GM12891 (cell line): ENCODE measurements at regions not wholly inside any gene's neighbourhood (a gene's known extent, or its start where the extent isn't known, plus 50 kb on each side); places are given as distances from the start of the nearest gene placed in this dataset.
"Not testable (repeated sequence)": the region's sequence is repeated elsewhere in the genome, so short reads cannot be mapped to it uniquely, and the experiment has no call there.

Experiments used
- DNase-seq: peaks from one replicate; pipeline ENCODE4 v3.0.0; 2011; ENCODE audit warnings: low spot score; ENCODE audit not compliant: insufficient read length
- FAIRE-seq: peaks from 2 replicates; lab custom pipeline; 2011; peaks lifted over from hg19 to GRCh38; lab: Jason Lieb, UNC
- PAX5 ChIP-seq: IDR thresholded peaks from 2 replicates; pipeline ENCODE4 v1.6.1; 2011; ENCODE audit warnings: low read length, moderate library complexity, mild to moderate bottlenecking; ENCODE audit not compliant: insufficient read depth, severe bottlenecking
- POLR2A ChIP-seq: IDR thresholded peaks from 2 replicates; pipeline ENCODE4 v1.6.1; 2011; ENCODE audit warnings: low read depth, low read length, control low read depth
- POLR2AphosphoS5 ChIP-seq: IDR thresholded peaks from 2 replicates; pipeline ENCODE4 v1.6.1; 2011; ENCODE audit warnings: low read depth, low read length, control low read depth
- POU2F2 ChIP-seq: IDR thresholded peaks from 2 replicates; pipeline ENCODE4 v1.6.1; 2011; ENCODE audit warnings: low read depth, mild to moderate bottlenecking, control low read depth, low read length, moderate library complexity
- SPI1 ChIP-seq: IDR thresholded peaks from 2 replicates; pipeline ENCODE4 v1.6.1; 2011; ENCODE audit warnings: low read depth, low read length, control low read depth
- TAF1 ChIP-seq: IDR thresholded peaks from 2 replicates; pipeline ENCODE4 v1.6.1; 2011; ENCODE audit warnings: low read depth, low read length, control low read depth

DNA sequence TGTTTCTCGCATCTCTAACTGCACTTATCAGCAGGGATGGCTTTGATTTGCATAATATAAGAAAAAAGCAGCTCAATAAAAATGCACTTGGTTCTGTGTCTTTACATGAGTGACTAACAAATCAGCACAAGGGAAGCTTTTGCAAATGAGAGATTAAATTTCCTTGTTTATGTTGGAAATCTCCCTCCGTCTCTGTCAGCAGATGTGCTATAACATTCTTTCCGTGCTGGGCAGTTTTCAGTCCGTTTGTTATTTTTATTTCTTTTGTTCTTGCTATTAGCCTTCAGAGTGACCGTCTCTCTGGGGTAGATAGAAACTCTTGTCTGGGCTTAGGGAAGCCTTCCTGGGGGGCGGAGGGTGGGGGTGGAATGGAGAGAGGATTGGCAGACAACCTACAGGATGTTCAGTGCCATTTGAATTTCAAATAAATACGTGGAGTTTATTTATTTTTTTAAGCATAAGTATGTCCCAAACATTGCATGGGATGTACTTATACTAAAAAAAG, 96.0 kb downstream of the GATA3 start:
- FAIRE-seq (no peak), DNase-seq (no peak)
- TF ChIP-seq POLR2A: no peak
- TF ChIP-seq TAF1: no peak
- TF ChIP-seq PAX5: no peak
- TF ChIP-seq POLR2AphosphoS5: no peak
- no peak for TF ChIP-seq POU2F2
- TF ChIP-seq SPI1: no peak

DNA sequence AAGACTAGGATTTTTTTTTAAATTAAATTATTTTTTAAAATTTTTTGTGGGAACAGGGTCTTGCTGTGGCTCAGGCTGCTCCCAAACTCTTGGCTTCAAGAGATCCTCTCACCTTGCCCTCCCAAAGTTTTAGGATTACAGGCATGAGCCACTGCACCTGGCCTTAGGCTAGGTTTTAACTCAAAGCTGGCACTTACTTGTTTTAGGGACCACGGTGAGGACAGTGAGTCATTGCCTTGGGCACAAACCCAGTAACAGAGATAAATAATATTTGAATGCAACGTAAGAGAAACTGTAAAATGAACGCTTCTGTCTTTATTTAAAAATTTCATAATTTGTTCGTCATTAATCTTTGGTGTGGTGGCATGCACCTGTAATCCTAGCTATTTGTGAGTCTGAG, 96.6 kb downstream of the GATA3 start:
- no peak for TF ChIP-seq POLR2AphosphoS5
- no peak for TF ChIP-seq PAX5
- no peak for TF ChIP-seq TAF1
- FAIRE-seq (no peak), DNase-seq (no peak)

DNA sequence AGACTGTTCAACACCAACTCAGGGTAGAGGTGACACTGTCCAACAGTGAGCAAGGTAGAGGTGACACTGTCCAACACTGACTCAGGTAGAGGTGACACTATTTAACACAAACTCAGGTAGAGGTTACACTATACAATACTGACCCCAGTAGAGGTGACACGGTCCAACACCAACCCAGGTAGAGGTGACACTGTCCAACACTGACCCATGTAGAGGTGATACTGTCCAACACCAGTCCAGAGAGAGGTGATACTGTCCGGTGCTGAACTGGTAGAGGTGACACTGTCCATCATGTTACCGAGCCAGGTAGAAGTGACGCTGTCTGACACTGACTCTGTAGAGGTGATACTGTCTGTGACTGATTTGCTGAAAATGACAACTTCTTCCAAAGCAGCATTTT, 102.4 kb downstream of the GATA3 start:
- no peak for DNase-seq
- no peak for FAIRE-seq
- TF ChIP-seq TAF1: no peak
- TF ChIP-seq POLR2AphosphoS5: no peak
- TF ChIP-seq POLR2A: no peak
- no peak for TF ChIP-seq SPI1
- TF ChIP-seq POU2F2: no peak
- no peak for TF ChIP-seq PAX5

DNA sequence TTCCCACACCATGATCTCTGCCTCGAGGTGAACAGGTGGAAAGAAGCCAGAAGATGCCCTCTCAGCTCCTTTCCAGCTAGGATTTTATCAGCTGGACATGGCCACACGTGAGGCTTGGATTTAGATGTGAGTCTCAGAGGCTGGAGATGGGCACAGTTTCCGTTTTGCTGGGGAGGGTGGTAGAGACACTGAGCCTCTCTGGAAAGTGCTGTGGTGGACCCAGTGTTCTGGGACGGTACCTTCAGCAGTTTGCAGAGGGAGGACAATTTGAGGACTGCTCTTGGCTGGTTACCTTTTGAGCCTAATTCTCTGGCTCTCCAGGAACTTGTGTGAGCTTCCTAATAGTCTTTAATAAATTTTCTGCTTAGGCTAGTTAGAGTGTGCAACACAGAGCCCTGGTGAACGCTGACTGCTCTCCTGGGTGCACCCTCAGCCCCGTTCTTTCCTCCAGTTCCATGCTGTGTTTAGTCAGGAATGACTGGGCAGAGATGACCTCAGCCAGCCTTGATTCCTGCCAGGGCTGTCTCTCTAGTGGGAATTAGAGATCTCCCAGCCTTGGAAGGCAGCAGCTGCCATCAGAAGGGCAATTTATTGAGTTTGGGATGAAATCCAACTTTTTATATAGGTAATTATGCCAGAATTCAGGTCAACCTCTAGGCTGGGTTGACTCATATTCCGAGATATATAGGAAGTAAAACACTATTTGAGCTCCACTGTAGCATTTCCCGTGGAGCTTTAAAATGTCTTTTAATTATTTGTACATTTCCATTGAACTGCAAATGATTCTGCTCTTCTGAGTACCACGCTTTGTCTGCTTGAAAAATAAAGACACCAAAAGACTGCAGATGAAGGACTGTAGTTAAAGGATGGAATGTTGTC, 103.9 kb downstream of the GATA3 start:
- no peak for FAIRE-seq
- TF ChIP-seq POLR2A (no peak), PAX5 (no peak), POLR2AphosphoS5 (no peak), POU2F2 (no peak), SPI1 (no peak), TAF1 (no peak)
- DNase-seq: no peak

DNA sequence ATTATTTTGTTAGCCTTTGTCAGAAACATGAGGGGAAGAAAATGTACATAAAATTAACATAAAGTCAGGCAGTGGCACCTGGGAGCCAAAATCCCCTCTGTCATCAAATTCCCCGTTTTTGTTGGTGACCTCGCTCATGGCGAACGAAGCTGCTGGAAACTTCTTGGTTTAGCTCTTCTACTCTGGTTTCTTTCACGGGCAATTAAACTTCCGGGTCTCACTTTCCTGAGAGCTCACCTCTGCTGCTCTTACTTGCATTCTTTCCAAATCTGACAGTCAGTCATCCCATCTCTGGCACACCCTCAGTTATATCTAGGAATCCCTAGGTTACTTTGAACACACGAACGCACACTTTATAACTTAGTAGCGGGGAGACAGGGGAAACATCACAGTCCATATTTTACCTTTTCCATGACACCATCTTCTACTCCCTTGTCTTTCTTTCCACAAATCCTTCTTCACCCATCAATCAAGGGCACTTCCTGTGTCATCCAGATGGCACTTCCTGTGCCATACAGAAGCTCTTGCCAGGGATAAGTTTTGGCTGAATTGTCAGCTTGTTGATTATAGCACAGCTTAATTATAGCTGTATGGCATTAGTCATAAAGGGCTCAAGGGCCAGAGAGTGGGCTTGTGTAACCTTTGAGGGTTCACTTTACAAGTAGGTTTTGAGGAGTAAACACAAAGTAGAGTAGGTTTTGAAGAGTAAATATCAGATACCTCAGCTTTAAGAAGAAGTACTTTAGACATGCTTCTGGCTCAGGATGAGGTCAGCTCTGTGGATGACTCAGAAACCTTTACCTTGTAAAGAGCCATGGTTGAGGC, 105.1 kb downstream of the GATA3 start:
- DNase-seq (no peak), FAIRE-seq (no peak)
- TF ChIP-seq TAF1 (no peak), SPI1 (no peak), POLR2AphosphoS5 (no peak), POLR2A (no peak), PAX5 (no peak), POU2F2 (no peak)

DNA sequence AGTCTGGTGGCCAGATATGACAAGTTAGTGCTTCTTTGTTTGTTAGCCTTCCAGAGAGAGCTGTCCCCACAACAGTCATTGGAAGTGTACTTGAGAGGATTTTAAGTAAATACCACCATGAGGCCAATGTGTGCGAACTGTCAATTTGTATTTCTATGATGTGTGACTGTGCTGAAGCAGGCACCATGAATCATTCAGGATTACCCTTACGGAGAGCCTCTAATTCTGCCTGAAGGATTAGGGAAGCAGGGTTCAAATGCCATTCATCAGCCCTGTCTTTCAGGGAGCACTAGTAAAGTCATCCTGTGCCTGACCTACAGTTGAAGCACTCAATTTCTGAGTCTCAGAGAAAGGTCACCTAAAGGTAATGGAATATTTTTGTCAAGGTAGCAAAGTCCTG, 109.3 kb downstream of the GATA3 start:
- TF ChIP-seq POLR2AphosphoS5: no peak
- no peak for TF ChIP-seq POLR2A
- TF ChIP-seq POU2F2: no peak
- no peak for TF ChIP-seq TAF1
- TF ChIP-seq PAX5: no peak
- TF ChIP-seq SPI1: no peak
- FAIRE-seq: no peak
- DNase-seq: no peak

DNA sequence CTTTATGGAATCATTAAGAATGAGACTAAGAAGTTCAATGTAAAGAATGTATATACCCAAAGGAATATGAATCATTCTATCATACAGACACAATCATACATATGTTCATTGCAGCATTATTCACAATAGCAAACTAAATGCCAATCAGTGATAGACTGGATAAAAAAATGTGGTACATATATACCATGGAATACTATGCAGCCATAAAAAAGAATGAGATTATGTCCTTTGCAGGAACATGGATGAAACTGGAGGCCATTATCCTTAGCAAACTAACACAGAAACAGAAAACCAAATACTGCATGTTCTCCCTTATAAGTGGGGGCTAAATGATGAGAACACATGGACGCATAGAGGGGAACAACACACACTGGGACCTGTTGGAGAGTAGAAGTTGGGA, 110.2 kb downstream of the GATA3 start:
- not testable (repeated sequence) for FAIRE-seq, DNase-seq

DNA sequence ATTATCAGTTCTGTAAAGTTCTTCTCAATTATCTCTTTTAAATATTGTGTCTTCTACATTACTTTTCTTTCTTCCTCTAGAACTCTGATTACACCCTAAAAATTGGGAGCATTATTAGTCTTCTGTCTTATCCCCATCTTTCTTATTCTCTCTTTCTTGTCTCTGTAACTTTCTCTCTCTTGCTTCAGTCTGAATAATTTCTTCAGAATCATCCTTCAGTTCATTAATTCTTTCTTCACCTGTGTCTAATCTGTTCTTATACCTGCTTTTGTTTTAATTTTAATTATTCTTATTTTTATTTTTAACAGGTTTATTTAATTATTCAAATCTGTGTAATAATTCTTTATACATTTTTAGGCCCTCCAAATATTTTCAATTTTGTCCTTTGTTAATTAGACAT, 114.3 kb downstream of the GATA3 start:
- DNase-seq (no peak), FAIRE-seq (no peak)
- TF ChIP-seq TAF1: no peak
- TF ChIP-seq SPI1: no peak
- no peak for TF ChIP-seq POLR2A
- TF ChIP-seq POU2F2: no peak
- TF ChIP-seq POLR2AphosphoS5: no peak
- TF ChIP-seq PAX5: no peak

DNA sequence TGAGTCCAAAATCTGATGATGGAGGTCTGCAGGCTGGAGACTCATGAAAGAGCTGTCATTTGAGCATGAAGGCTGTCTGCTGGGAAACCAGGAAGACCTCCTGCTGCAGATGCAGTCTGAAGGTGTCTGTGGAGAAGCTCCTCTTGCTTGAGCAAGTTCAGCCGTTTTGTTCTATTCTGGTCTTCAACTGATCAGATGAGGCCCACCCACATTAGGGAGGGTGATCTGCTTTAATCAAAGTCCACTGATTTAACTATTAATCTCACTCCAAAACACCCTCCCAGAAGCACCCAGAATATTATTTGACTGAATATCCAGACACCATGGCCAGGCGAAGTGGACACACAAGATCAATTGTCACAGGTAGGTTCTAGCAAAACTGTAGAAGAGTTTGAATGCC, 116.5 kb downstream of the GATA3 start:
- DNase-seq (no peak), FAIRE-seq (no peak)
- TF ChIP-seq TAF1: no peak
- TF ChIP-seq POU2F2: no peak
- no peak for TF ChIP-seq POLR2A
- TF ChIP-seq SPI1: no peak
- TF ChIP-seq PAX5: no peak
- TF ChIP-seq POLR2AphosphoS5: no peak

DNA sequence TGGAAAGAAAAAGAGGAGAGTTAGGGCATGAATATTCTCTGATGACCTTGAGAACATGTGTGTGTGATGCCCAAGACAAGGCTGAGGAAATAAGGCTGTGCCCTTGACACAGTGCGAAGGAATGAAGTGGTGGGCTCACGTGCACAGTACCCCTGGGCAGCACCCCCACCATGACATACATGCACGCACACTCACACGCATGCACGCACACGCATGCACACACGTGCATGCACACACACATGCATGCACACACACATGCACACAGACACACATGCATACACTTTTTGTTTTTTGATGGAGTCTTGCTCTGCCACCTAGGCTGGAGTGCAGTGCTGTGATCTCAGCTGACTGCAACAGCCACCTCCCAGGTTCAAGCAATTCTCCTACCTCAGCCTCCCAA, 118.1 kb downstream of the GATA3 start:
- TF ChIP-seq PAX5 (no peak), POLR2A (no peak), POLR2AphosphoS5 (no peak), TAF1 (no peak), POU2F2 (no peak), SPI1 (no peak)
- FAIRE-seq (no peak), DNase-seq (no peak)
